Pons (tissue), 1 donor: ENCODE measurements at regions not wholly inside any gene's neighbourhood (a gene's known extent, or its start where the extent isn't known, plus 50 kb on each side); places are given as distances from the start of the nearest gene placed in this dataset.

Experiments used
- DNase-seq: peaks from one replicate; pipeline ENCODE4 v3.0.0-alpha.2; 2016; ENCODE audit warnings: low spot score

DNA sequence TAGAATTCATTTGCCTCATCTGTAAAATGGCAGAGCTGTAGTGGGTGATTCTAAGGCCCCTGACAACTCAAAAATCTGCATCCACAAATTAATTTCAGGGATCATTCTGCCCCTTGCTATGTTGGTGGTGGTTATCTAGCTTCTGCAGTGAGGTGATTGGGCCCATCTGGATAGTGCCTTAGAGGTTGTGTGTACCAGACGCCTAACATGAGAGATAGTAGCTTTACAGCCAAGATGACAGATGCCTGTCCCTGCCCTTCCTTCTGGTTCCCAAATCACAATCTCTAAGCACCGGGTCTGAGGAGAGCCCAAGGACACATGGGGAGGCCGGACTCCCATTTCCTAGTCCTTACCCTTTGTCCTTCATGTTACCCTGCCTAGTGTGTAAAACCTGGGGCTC is 51.1 kb upstream of the TNP1 start:
- no peak for DNase-seq

- no peak for DNase-seq
Measured at GRCh38 chr2:216909541-216910210, 49.8 kb upstream of the TNP1 start.
